GM12878 (cell line): ENCODE measurements at regions not wholly inside any gene's neighbourhood (a gene's known extent, or its start where the extent isn't known, plus 50 kb on each side); places are given as distances from the start of the nearest gene placed in this dataset.

Experiments used
- ATF3 ChIP-seq: IDR thresholded peaks from 2 replicates; pipeline ENCODE4 v1.6.1; 2011; ENCODE audit warnings: low read depth, mild to moderate bottlenecking, low read length, moderate library complexity, borderline replicate concordance; ENCODE audit errors: extremely low read depth
- CBFB ChIP-seq: IDR thresholded peaks from 2 replicates; pipeline ENCODE4 v1.6.1; 2016; ENCODE audit warnings: antibody characterized with exemption, low read depth
- E2F8 ChIP-seq: fragments of 450-650 bp; IDR thresholded peaks from 2 replicates; pipeline ENCODE4 v1.6.1; 2018; ENCODE audit warnings: mild to moderate bottlenecking, low read depth, moderate library complexity; ENCODE audit not compliant: partially characterized antibody
- LARP7 ChIP-seq: fragments of 450-650 bp; IDR thresholded peaks from 2 replicates; pipeline ENCODE4 v1.6.1; 2017; ENCODE audit warnings: mild to moderate bottlenecking
- MEF2A ChIP-seq: IDR thresholded peaks from 2 replicates; pipeline ENCODE4 v1.6.1; 2011; ENCODE audit warnings: low read depth, mild to moderate bottlenecking, low read length, moderate library complexity; ENCODE audit not compliant: insufficient read depth
- MLLT1 ChIP-seq: fragments of 450-650 bp; IDR thresholded peaks from 2 replicates; pipeline ENCODE4 v1.6.1; 2016; ENCODE audit warnings: mild to moderate bottlenecking
- MYC ChIP-seq: IDR thresholded peaks from 2 replicates; pipeline ENCODE4 v1.6.1; 2011; ENCODE audit warnings: mild to moderate bottlenecking, low read length, moderate library complexity, inconsistent platforms; ENCODE audit not compliant: insufficient read depth, insufficient replicate concordance, insufficient read length, severe bottlenecking
- NBN ChIP-seq: fragments of 450-650 bp; IDR thresholded peaks from 2 replicates; pipeline ENCODE4 v1.6.1; 2016
- NR2C1 ChIP-seq: fragments of 450-650 bp; IDR thresholded peaks from 2 replicates; pipeline ENCODE4 v1.6.1; 2017; ENCODE audit warnings: antibody characterized with exemption, mild to moderate bottlenecking, moderate library complexity
- NRF1 ChIP-seq: conservative IDR thresholded peaks from 2 replicates; pipeline ENCODE4 v1.6.1; 2011; ENCODE audit warnings: mild to moderate bottlenecking, low read depth, low read length, improper control_type of control experiment
- PAX5 ChIP-seq: IDR thresholded peaks from 2 replicates; pipeline ENCODE4 v1.6.1; 2011; ENCODE audit warnings: low read depth, low read length, borderline replicate concordance
- PAX8 ChIP-seq: fragments of 450-650 bp; IDR thresholded peaks from 2 replicates; pipeline ENCODE4 v1.6.1; 2017; ENCODE audit warnings: mild to moderate bottlenecking, moderate library complexity
- POLR2AphosphoS5 ChIP-seq: IDR thresholded peaks from 2 replicates; pipeline ENCODE4 v1.6.1; 2011; ENCODE audit warnings: mild to moderate bottlenecking, low read length, inconsistent platforms
- SMAD5 ChIP-seq: IDR thresholded peaks from 2 replicates; pipeline ENCODE4 v1.6.1; 2016; ENCODE audit warnings: antibody characterized with exemption, low read depth
- SMARCA5 ChIP-seq: fragments of 450-650 bp; IDR thresholded peaks from 2 replicates; pipeline ENCODE4 v1.6.1; 2017; ENCODE audit warnings: mild to moderate bottlenecking
- STAT1 ChIP-seq: fragments of 450-650 bp; conservative IDR thresholded peaks from 2 replicates; pipeline ENCODE4 v1.6.1; 2014; ENCODE audit warnings: antibody characterized with exemption, mild to moderate bottlenecking
- WRNIP1 ChIP-seq: IDR thresholded peaks from 2 replicates; pipeline ENCODE4 v1.6.1; 2011; ENCODE audit warnings: low read depth, low read length, improper control_type of control experiment, borderline replicate concordance
- ZNF217 ChIP-seq: fragments of 450-650 bp; IDR thresholded peaks from 2 replicates; pipeline ENCODE4 v1.6.1; 2017; ENCODE audit warnings: antibody characterized with exemption, mild to moderate bottlenecking
- ZNF274 ChIP-seq: IDR thresholded peaks from one replicate; pipeline ENCODE4 v1.8.0; 2011; ENCODE audit not compliant: insufficient read length, insufficient read depth
- TF ChIP-seq, protein P1 (sequence below): fragments of 450-650 bp; IDR thresholded peaks from 2 replicates; pipeline ENCODE4 v1.6.1; 2014; ENCODE audit warnings: mild to moderate bottlenecking
- TF ChIP-seq, protein P2 (sequence below): fragments of 450-650 bp; formaldehyde crosslinking; IDR thresholded peaks from 2 replicates; pipeline ENCODE4 v1.5.0; 2022; ENCODE audit warnings: mild to moderate bottlenecking, missing genetic modification characterization

DNA sequence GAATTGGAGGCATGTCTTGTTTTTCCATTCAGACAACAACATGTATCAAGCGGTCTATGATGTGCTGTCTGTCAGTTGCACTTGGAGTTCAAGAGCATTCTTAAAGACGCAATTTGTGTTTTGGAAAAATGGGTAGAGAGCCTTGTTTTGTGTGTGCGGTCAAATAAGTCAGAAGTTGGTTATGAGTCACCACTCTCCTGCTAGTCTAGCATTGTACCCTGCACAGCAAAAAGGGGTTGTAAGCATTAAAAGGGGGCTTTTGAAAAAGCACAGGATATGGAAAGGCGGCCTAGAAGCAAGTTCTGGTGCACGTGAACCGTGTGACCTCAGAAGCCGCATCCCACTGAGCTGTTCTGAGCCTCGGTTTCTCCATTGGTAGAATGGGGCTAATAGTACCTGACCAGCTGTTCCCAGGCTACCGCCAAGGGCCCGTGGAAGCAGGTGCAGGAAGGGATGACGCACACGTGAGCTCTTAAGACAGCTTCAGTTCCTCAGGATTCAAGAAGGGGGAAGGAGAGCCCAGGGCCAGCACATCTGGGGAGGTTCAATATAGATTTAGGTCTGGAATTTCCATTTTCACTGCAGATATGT, 61.6 kb upstream of the SNX9 start (continued):
- TF ChIP-seq LARP7 (peak; percentile 63), STAT1 (no peak), MLLT1 (peak; percentile 85), NRF1 (no peak), WRNIP1 (peak; percentile 84; the same call in 1 of the 2 replicates), SMARCA5 (peak; percentile 81; the same call in 1 of the 2 replicates), PAX5 (peak; percentile 74), ATF3 (no peak), POLR2AphosphoS5 (no peak), PAX8 (no peak), E2F8 (peak; percentile 67), CBFB (peak; percentile 43; the same call in 1 of the 2 replicates), MYC (no peak), NR2C1 (no peak), NBN (peak; percentile 92), SMAD5 (no peak), ZNF274 (no peak), ZNF217 (peak; percentile 88), MEF2A (peak; percentile 38; the same call in 1 of the 2 replicates)
- TF ChIP-seq, protein P1, sequence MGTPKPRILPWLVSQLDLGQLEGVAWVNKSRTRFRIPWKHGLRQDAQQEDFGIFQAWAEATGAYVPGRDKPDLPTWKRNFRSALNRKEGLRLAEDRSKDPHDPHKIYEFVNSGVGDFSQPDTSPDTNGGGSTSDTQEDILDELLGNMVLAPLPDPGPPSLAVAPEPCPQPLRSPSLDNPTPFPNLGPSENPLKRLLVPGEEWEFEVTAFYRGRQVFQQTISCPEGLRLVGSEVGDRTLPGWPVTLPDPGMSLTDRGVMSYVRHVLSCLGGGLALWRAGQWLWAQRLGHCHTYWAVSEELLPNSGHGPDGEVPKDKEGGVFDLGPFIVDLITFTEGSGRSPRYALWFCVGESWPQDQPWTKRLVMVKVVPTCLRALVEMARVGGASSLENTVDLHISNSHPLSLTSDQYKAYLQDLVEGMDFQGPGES = no peak
- TF ChIP-seq, protein P2, sequence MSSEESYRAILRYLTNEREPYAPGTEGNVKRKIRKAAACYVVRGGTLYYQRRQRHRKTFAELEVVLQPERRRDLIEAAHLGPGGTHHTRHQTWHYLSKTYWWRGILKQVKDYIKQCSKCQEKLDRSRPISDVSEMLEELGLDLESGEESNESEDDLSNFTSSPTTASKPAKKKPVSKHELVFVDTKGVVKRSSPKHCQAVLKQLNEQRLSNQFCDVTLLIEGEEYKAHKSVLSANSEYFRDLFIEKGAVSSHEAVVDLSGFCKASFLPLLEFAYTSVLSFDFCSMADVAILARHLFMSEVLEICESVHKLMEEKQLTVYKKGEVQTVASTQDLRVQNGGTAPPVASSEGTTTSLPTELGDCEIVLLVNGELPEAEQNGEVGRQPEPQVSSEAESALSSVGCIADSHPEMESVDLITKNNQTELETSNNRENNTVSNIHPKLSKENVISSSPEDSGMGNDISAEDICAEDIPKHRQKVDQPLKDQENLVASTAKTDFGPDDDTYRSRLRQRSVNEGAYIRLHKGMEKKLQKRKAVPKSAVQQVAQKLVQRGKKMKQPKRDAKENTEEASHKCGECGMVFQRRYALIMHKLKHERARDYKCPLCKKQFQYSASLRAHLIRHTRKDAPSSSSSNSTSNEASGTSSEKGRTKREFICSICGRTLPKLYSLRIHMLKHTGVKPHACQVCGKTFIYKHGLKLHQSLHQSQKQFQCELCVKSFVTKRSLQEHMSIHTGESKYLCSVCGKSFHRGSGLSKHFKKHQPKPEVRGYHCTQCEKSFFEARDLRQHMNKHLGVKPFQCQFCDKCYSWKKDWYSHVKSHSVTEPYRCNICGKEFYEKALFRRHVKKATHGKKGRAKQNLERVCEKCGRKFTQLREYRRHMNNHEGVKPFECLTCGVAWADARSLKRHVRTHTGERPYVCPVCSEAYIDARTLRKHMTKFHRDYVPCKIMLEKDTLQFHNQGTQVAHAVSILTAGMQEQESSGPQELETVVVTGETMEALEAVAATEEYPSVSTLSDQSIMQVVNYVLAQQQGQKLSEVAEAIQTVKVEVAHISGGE (CRISPR knock-in tag) = no peak
